Calu3 (cell line): ENCODE measurements at regions not wholly inside any gene's neighbourhood (a gene's known extent, or its start where the extent isn't known, plus 50 kb on each side); places are given as distances from the start of the nearest gene placed in this dataset.
"Not testable (repeated sequence)": the region's sequence is repeated elsewhere in the genome, so short reads cannot be mapped to it uniquely, and the experiment has no call there.

Experiments used
- BruUV-seq: library from RNA; stranded (reverse); fragments of 400-500 nt; replicated peaks from 2 replicates; lab custom pipeline; 2021; lab: Mats Ljungman, UMichigan
- CTCF ChIA-PET: fragments of 300-600 bp; sonication (Branson Sonifier 250); formaldehyde crosslinking; loops from one replicate; lab custom pipeline; 2022; ENCODE audit warnings: antibody characterized with exemption; lab: Charles Lee
- DNase-seq: peaks from one replicate; pipeline ENCODE4 v3.0.0; 2022
- H3K27ac Mint-ChIP-seq: one replicate; pipeline ENCODE4 v1.8.0; 2022; ENCODE audit warnings: mixed read lengths; ENCODE audit not compliant: unreplicated experiment
- H3K27me3 Mint-ChIP-seq: one replicate; pipeline ENCODE4 v1.8.0; 2022; ENCODE audit warnings: mixed read lengths; ENCODE audit not compliant: unreplicated experiment
- H3K36me3 Mint-ChIP-seq: one replicate; pipeline ENCODE4 v1.8.0; 2022; ENCODE audit warnings: mild to moderate bottlenecking, moderate library complexity, mixed read lengths; ENCODE audit not compliant: insufficient read depth, unreplicated experiment
- H3K4me1 Mint-ChIP-seq: one replicate; pipeline ENCODE4 v1.8.0; 2022; ENCODE audit warnings: mild to moderate bottlenecking, low read depth, mixed read lengths; ENCODE audit not compliant: unreplicated experiment
- H3K4me3 Mint-ChIP-seq: one replicate; pipeline ENCODE4 v1.8.0; 2022; ENCODE audit warnings: mild to moderate bottlenecking, low read depth, moderate library complexity, mixed read lengths; ENCODE audit not compliant: unreplicated experiment
- H3K9me3 Mint-ChIP-seq: one replicate; pipeline ENCODE4 v1.8.0; 2022; ENCODE audit warnings: low read depth, mixed read lengths; ENCODE audit not compliant: unreplicated experiment
- intact Hi-C: fragments of 100-400 bp; cut with micrococcal nuclease; formaldehyde crosslinking; loops from one replicate; pipeline ENCODE4 v1.10.0; 2022; ENCODE audit not compliant: unreplicated experiment
- TF ChIP-seq, protein P1 (sequence below): fragments of 200-600 bp; IDR thresholded peaks from one replicate; pipeline ENCODE4 v1.8.0; 2022; ENCODE audit warnings: antibody characterized with exemption; ENCODE audit not compliant: unreplicated experiment

DNA sequence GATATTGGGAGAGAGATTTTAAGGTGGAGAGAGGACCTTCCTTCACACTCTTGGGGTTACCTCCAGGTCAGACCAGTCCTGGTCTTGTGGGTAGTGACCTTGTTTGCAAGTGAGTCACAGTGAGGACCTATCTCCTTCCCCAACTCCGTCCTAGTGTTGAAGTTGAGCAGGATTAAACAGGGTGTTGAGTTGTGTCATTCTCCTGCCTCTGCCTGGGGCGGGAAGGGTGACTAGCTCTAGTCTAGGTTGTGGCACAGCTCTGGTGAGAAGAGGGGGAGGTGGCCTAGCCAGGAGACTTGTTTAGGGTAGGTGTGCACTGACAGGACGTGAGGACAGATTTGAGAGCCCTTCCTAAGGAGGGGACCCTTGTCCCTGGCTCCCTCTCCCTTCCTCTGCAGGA lies 119.6 kb upstream of the PITX1 start:
- no peak for DNase-seq
- Mint-ChIP-seq H3K27me3 (peaks cover 14% of the 10 kb centered on the region), H3K9me3 (peaks cover 8% of the 10 kb centered on the region)

DNA sequence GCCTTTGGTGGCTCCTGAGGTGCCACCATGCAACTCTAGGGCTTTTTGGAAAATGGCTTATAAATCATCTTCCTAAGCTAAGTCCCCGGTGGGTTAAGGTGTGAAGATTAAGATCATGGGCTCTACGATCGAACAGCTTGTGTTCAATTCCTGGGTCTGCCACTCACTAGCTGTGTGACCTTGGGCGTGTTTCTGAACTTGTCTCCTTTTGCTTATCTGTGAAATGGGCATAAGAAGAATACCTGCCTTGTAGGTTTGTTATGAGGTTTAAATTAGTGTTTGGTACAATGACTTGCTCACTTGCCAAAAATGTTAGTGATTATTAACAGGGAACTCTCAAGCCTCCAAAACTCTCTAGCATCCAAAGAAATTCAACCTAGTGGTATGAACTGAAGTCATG lies 119.2 kb upstream of the PITX1 start:
- H3K4me1 Mint-ChIP-seq = no peaks in the 10 kb centered on the region
- DNase-seq = no peak
- H3K9me3 Mint-ChIP-seq = peaks cover 8% of the 10 kb centered on the region
- no TSS peak for BruUV-seq
- TF ChIP-seq, protein P1, sequence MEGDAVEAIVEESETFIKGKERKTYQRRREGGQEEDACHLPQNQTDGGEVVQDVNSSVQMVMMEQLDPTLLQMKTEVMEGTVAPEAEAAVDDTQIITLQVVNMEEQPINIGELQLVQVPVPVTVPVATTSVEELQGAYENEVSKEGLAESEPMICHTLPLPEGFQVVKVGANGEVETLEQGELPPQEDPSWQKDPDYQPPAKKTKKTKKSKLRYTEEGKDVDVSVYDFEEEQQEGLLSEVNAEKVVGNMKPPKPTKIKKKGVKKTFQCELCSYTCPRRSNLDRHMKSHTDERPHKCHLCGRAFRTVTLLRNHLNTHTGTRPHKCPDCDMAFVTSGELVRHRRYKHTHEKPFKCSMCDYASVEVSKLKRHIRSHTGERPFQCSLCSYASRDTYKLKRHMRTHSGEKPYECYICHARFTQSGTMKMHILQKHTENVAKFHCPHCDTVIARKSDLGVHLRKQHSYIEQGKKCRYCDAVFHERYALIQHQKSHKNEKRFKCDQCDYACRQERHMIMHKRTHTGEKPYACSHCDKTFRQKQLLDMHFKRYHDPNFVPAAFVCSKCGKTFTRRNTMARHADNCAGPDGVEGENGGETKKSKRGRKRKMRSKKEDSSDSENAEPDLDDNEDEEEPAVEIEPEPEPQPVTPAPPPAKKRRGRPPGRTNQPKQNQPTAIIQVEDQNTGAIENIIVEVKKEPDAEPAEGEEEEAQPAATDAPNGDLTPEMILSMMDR = no peak
- intact Hi-C loops = no loop called here
- no peak overlapping the region for H3K27ac Mint-ChIP-seq
- peaks cover 3% of the 10 kb centered on the region for H3K36me3 Mint-ChIP-seq
- H3K4me3 Mint-ChIP-seq = no peak overlapping the region
- CTCF ChIA-PET = no interaction called here
- peaks cover 12% of the 10 kb centered on the region for H3K27me3 Mint-ChIP-seq

More for the DNA sequence above, 119.6 kb upstream of the PITX1 start:
- TF ChIP-seq, protein P1 = no peak
- H3K4me1 Mint-ChIP-seq = no peaks in the 10 kb centered on the region
- H3K27ac Mint-ChIP-seq = no peak overlapping the region
- no TSS peak for BruUV-seq
- CTCF ChIA-PET = interaction anchor here (1.5 kb wide), 1 partner anchor 16 kb away, joined by 3 read pairs; no protein-coding TSS in a partner anchor
- intact Hi-C loops = no loop called here
- H3K4me3 Mint-ChIP-seq = no peak overlapping the region
- peaks cover 3% of the 10 kb centered on the region for H3K36me3 Mint-ChIP-seq

DNA sequence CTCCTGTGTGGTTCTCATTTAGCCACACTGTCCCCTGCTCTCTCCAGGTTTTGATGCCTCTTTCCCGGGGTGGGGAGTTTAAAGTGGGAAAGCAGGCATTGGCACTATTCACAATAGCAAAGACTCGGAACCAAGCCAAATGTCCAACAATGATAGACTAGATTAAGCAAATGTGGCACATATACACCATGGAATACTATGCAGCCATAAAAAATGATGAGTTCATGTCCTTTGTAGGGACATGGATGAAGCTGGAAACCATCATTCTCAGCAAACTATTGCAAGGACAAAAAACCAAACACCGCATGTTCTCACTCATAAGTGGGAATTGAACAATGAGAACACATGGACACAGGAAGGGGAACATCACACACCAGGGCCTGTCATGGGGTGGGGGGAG lies 117.6 kb upstream of the PITX1 start:
- H3K27ac Mint-ChIP-seq, DNase-seq, intact Hi-C loops, CTCF ChIA-PET, H3K9me3 Mint-ChIP-seq, H3K4me3 Mint-ChIP-seq, H3K4me1 Mint-ChIP-seq, BruUV-seq, H3K36me3 Mint-ChIP-seq: not testable (repeated sequence)
- H3K27me3 Mint-ChIP-seq = peaks cover 12% of the 10 kb centered on the region

DNA sequence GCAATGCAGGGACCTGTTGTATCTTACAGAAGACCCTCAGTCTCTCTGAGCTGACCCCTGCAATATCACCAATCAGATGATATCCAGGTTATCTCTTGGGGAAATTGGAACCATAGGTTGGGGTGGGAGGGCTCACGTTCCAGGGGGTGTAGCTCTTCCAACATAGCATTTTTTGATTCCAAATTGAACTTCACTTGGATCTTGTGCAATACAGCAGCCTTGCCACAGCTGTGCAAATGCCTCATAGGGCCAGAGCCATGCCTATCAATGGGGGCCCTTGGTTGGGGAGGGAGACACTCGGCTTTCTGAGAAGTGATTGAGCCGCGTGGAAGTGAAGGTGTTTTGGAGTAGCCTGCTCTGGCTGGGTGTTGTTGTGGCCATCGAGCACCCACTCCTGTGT lies 117.2 kb upstream of the PITX1 start:
- DNase-seq = no peak
- Mint-ChIP-seq H3K4me3 (no peak overlapping the region), H3K27me3 (peaks cover 8% of the 10 kb centered on the region), H3K4me1 (no peaks in the 10 kb centered on the region), H3K9me3 (peaks cover 6% of the 10 kb centered on the region), H3K36me3 (peaks cover 3% of the 10 kb centered on the region), H3K27ac (no peak overlapping the region)
- TF ChIP-seq, protein P1 = no peak
- CTCF ChIA-PET = no interaction called here
- intact Hi-C loops = no loop called here
- BruUV-seq = no TSS peak

DNA sequence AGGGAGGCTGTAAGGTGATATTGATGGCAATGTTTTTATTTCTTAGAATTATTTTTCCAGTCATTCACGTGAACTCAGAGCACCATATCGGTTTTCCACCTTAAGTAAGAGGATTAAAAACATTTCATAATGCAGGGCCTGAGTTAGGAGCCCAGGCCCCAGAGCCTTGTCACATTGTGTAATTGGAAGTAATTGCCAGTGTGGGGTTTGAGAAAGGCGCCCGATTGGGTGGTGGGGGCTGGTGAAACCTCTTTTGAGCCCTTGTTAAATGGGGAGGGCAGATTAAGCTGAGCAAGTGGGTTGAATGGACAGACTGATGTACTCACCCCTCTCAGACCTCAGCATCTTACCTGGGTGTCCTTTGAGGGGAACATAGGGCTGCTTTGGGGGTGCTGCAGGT lies 116.7 kb upstream of the PITX1 start:
- intact Hi-C loops = no loop called here
- no peak for DNase-seq
- no peaks in the 10 kb centered on the region for H3K4me1 Mint-ChIP-seq
- H3K27ac Mint-ChIP-seq = no peak overlapping the region
- peaks cover 3% of the 10 kb centered on the region for H3K36me3 Mint-ChIP-seq
- TF ChIP-seq, protein P1 = no peak
- CTCF ChIA-PET = no interaction called here
- peaks cover 3% of the 10 kb centered on the region for H3K27me3 Mint-ChIP-seq
- H3K4me3 Mint-ChIP-seq = no peak overlapping the region
- peaks cover 3% of the 10 kb centered on the region for H3K9me3 Mint-ChIP-seq
- BruUV-seq = no TSS peak
